OCI-LY3 (cell line): ENCODE measurements at regions not wholly inside any gene's neighbourhood (a gene's known extent, or its start where the extent isn't known, plus 50 kb on each side); places are given as distances from the start of the nearest gene placed in this dataset.

Source experiments
- H2AFZ ChIP-seq: fragments of 200-600, 300-600 bp; shearing (Covaris generic); 2 replicates; pipeline ENCODE4 v1.6.0; 2014; ENCODE audit warnings: antibody characterized with exemption, low read depth, low read length
- H3K27ac ChIP-seq: fragments of 200-600, 300-600 bp; sonication (generic); 2 replicates; pipeline ENCODE4 v1.5.1; 2014; ENCODE audit warnings: mild to moderate bottlenecking, low read length, moderate library complexity, mixed read lengths
- H3K27me3 ChIP-seq: fragments of 200-600, 300-600 bp; sonication (generic); 2 replicates; pipeline ENCODE4 v1.6.1; 2014; ENCODE audit warnings: low read depth, low read length, mixed read lengths
- H3K36me3 ChIP-seq: fragments of 200-600, 300-600 bp; sonication (generic); replicated peaks from 2 replicates; pipeline ENCODE3; 2014; ENCODE audit warnings: low read depth, low read length, mixed read lengths
- H3K4me1 ChIP-seq: fragments of 300-600, 200-600 bp; sonication (generic); 2 replicates; pipeline ENCODE4 v1.6.1; 2014; ENCODE audit warnings: low read length, mixed read lengths
- H3K4me2 ChIP-seq: fragments of 200-600, 300-600 bp; sonication (generic); 2 replicates; pipeline ENCODE4 v1.6.1; 2014; ENCODE audit warnings: low read length, mixed read lengths
- H3K4me3 ChIP-seq: fragments of 300-600, 200-600 bp; sonication (generic); 2 replicates; pipeline ENCODE4 v1.5.1; 2014; ENCODE audit warnings: antibody characterized with exemption, mild to moderate bottlenecking, low read length, moderate library complexity
- H3K79me2 ChIP-seq: fragments of 300-600, 200-600 bp; shearing (Covaris generic); 2 replicates; pipeline ENCODE4 v1.6.1; 2014; ENCODE audit warnings: mild to moderate bottlenecking, low read length, mixed read lengths
- H3K9ac ChIP-seq: fragments of 300-600, 200-600 bp; shearing (Covaris generic); 2 replicates; pipeline ENCODE4 v1.6.0; 2014; ENCODE audit warnings: mild to moderate bottlenecking, low read length, moderate library complexity
- H3K9me3 ChIP-seq: fragments of 200-600, 300-600 bp; shearing (Covaris generic); 2 replicates; pipeline ENCODE4 v1.6.1; 2014; ENCODE audit warnings: low read length, mixed read lengths; ENCODE audit not compliant: insufficient read depth
- H4K20me1 ChIP-seq: fragments of 200-600, 300-600 bp; sonication (generic); 2 replicates; pipeline ENCODE4 v1.6.1; 2016; ENCODE audit warnings: low read length, mixed read lengths; ENCODE audit not compliant: insufficient read depth
- CTCF ChIP-seq: fragments of 200-600, 300-600 bp; sonication (generic); IDR thresholded peaks from 2 replicates; pipeline ENCODE4 v1.5.1; 2014; ENCODE audit warnings: antibody characterized with exemption, low read length, low read depth
- EZH2phosphoT487 ChIP-seq: fragments of 200-600 bp; shearing (Covaris generic); IDR thresholded peaks from 2 replicates; pipeline ENCODE4 v1.6.1; 2018; ENCODE audit warnings: antibody characterized with exemption, mixed run types, low read depth

GRCh38 chr2:189300916-189301315, 121.4 kb upstream of the COL5A2 start:
- H4K20me1 ChIP-seq: no peaks in the 10 kb centered on the region
- no peak overlapping the region for H2AFZ ChIP-seq
- H3K36me3 ChIP-seq: no peaks in the 10 kb centered on the region
- H3K27ac ChIP-seq: no peak overlapping the region
- no peaks in the 10 kb centered on the region for H3K79me2 ChIP-seq
- no peak overlapping the region for H3K9ac ChIP-seq
- no peaks in the 10 kb centered on the region for H3K4me1 ChIP-seq
- no peak overlapping the region for H3K4me3 ChIP-seq
- H3K9me3 ChIP-seq: no peaks in the 10 kb centered on the region
- TF ChIP-seq CTCF (no peak), EZH2phosphoT487 (no peak)
- H3K27me3 ChIP-seq: no peaks in the 10 kb centered on the region
- no peak overlapping the region for H3K4me2 ChIP-seq

GRCh38 chr2:189302274-189302948, 122.8 kb upstream of the COL5A2 start:
- Histone ChIP-seq H3K36me3 (no peaks in the 10 kb centered on the region), H4K20me1 (no peaks in the 10 kb centered on the region), H2AFZ (no peak overlapping the region), H3K27me3 (no peaks in the 10 kb centered on the region), H3K9me3 (no peaks in the 10 kb centered on the region), H3K27ac (no peak overlapping the region), H3K4me3 (no peak overlapping the region), H3K4me1 (no peaks in the 10 kb centered on the region), H3K79me2 (no peaks in the 10 kb centered on the region), H3K9ac (no peak overlapping the region), H3K4me2 (no peak overlapping the region)
- TF ChIP-seq EZH2phosphoT487: no peak
- no peak for TF ChIP-seq CTCF

- Histone ChIP-seq H3K79me2 (no peaks in the 10 kb centered on the region), H3K4me2 (no peak overlapping the region), H3K9ac (no peak overlapping the region), H3K4me3 (no peak overlapping the region), H3K4me1 (no peaks in the 10 kb centered on the region), H4K20me1 (no peaks in the 10 kb centered on the region), H3K9me3 (no peaks in the 10 kb centered on the region), H3K36me3 (no peaks in the 10 kb centered on the region), H3K27me3 (no peaks in the 10 kb centered on the region), H2AFZ (no peak overlapping the region), H3K27ac (no peak overlapping the region)
- TF ChIP-seq EZH2phosphoT487 (no peak), CTCF (no peak)
Observed at GRCh38 chr2:189304360-189304759, 124.8 kb upstream of the COL5A2 start.

- H3K27me3 ChIP-seq: no peaks in the 10 kb centered on the region
- H2AFZ ChIP-seq: no peak overlapping the region
- TF ChIP-seq EZH2phosphoT487 (no peak), CTCF (no peak)
- no peaks in the 10 kb centered on the region for H4K20me1 ChIP-seq
- H3K4me3 ChIP-seq: no peak overlapping the region
- H3K9ac ChIP-seq: no peak overlapping the region
- H3K4me1 ChIP-seq: no peaks in the 10 kb centered on the region
- H3K36me3 ChIP-seq: no peaks in the 10 kb centered on the region
- H3K79me2 ChIP-seq: no peaks in the 10 kb centered on the region
- H3K9me3 ChIP-seq: no peaks in the 10 kb centered on the region
- H3K4me2 ChIP-seq: no peak overlapping the region
- no peak overlapping the region for H3K27ac ChIP-seq
Observed at GRCh38 chr2:189305291-189305943, 125.9 kb upstream of the COL5A2 start.
